ENCODE measurements at regions not wholly inside any gene's neighbourhood (a gene's known extent, or its start where the extent isn't known, plus 50 kb on each side); places are given as distances from the start of the nearest gene placed in this dataset.

- Histone ChIP-seq H3K27me3 (ENCODE audit: insufficient read depth, poor library complexity, severe bottlenecking) (no peaks in the 10 kb centered on the region), H3K4me3 (replicated peaks; ENCODE audit: insufficient read depth, low read length) (no peak overlapping the region), H3K27ac (replicated peaks) (no peak overlapping the region)
- TF ChIP-seq POLR2AphosphoS5 (IDR thresholded peaks at IDR 0.05; ENCODE audit: low read depth) = no peak
- DNase-seq (ENCODE audit: low read depth in 1 of 2, low spot score in 1 of 2) = no peak
Measured at GRCh38 chr2:236344446-236344845, 80.2 kb upstream of the ASB18 start.

- H3K4me3 ChIP-seq (replicated peaks; ENCODE audit: insufficient read depth, low read length) = no peak overlapping the region
- no peak for TF ChIP-seq SPI1 (IDR thresholded peaks at IDR 0.05; ENCODE audit: borderline replicate concordance, low read depth)
- TF ChIP-seq, protein P1, sequence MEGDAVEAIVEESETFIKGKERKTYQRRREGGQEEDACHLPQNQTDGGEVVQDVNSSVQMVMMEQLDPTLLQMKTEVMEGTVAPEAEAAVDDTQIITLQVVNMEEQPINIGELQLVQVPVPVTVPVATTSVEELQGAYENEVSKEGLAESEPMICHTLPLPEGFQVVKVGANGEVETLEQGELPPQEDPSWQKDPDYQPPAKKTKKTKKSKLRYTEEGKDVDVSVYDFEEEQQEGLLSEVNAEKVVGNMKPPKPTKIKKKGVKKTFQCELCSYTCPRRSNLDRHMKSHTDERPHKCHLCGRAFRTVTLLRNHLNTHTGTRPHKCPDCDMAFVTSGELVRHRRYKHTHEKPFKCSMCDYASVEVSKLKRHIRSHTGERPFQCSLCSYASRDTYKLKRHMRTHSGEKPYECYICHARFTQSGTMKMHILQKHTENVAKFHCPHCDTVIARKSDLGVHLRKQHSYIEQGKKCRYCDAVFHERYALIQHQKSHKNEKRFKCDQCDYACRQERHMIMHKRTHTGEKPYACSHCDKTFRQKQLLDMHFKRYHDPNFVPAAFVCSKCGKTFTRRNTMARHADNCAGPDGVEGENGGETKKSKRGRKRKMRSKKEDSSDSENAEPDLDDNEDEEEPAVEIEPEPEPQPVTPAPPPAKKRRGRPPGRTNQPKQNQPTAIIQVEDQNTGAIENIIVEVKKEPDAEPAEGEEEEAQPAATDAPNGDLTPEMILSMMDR (IDR thresholded peaks at IDR 0.05; ENCODE audit: insufficient read depth, low read length) = no peak
- TF ChIP-seq REST (IDR thresholded peaks at IDR 0.05; ENCODE audit: insufficient replicate concordance, low read depth) = no peak
- TF ChIP-seq POLR2AphosphoS5 (IDR thresholded peaks at IDR 0.05; ENCODE audit: low read depth) = no peak
- TF ChIP-seq GABPA (IDR thresholded peaks at IDR 0.05; ENCODE audit: low read depth) = no peak
Measured at GRCh38 chr2:236345081-236345714, 81.0 kb upstream of the ASB18 start.

DNA sequence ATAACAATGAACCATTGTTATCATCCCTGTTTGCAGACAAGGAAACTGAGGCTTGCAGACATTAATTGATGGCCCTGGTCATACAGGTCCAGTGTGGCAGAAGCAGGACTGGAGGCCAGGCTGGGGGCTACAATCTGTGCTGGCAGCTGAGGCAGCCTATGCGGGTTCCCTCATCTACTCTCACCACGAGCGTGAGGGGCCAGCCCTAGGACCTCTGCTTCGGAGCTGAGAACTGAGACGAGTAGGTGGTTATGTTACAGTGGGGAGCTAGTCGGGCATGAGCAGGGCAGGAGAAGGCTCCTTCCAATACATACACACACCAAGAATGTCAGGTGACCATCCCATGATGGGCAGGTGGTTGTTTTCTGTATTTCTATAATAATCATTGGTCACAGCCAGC, 82.2 kb upstream of the ASB18 start:
- H3K27me3 ChIP-seq (ENCODE audit: insufficient read depth, poor library complexity, severe bottlenecking) = no peaks in the 10 kb centered on the region
- DNase-seq (ENCODE audit: low read depth in 1 of 2, low spot score in 1 of 2) = no peak
- H3K4me3 ChIP-seq (replicated peaks; ENCODE audit: insufficient read depth, low read length) = no peak overlapping the region
- TF ChIP-seq GABPA (IDR thresholded peaks at IDR 0.05; ENCODE audit: low read depth) = no peak
- TF ChIP-seq REST (IDR thresholded peaks at IDR 0.05; ENCODE audit: insufficient replicate concordance, low read depth) = no peak
- TF ChIP-seq, protein P1 (IDR thresholded peaks at IDR 0.05; ENCODE audit: insufficient read depth, low read length) = no peak
- TF ChIP-seq POLR2AphosphoS5 (IDR thresholded peaks at IDR 0.05; ENCODE audit: low read depth) = no peak
- TF ChIP-seq SPI1 (IDR thresholded peaks at IDR 0.05; ENCODE audit: borderline replicate concordance, low read depth) = no peak
- no peak overlapping the region for H3K27ac ChIP-seq (replicated peaks)

More at GRCh38 chr2:236345081-236345714, 81.0 kb upstream of the ASB18 start:
- Histone ChIP-seq H3K27ac (replicated peaks) (no peak overlapping the region), H3K27me3 (ENCODE audit: insufficient read depth, poor library complexity, severe bottlenecking) (no peaks in the 10 kb centered on the region)
- no peak for DNase-seq (ENCODE audit: low read depth in 1 of 2, low spot score in 1 of 2)

- Histone ChIP-seq H3K27ac (replicated peaks) (no peak overlapping the region), H3K27me3 (ENCODE audit: insufficient read depth, poor library complexity, severe bottlenecking) (no peaks in the 10 kb centered on the region), H3K4me3 (replicated peaks; ENCODE audit: insufficient read depth, low read length) (no peak overlapping the region)
- TF ChIP-seq REST (IDR thresholded peaks at IDR 0.05; ENCODE audit: insufficient replicate concordance, low read depth) (no peak), GABPA (IDR thresholded peaks at IDR 0.05; ENCODE audit: low read depth) (no peak), SPI1 (IDR thresholded peaks at IDR 0.05; ENCODE audit: borderline replicate concordance, low read depth) (no peak), POLR2AphosphoS5 (IDR thresholded peaks at IDR 0.05; ENCODE audit: low read depth) (no peak)
- TF ChIP-seq, protein P1 (IDR thresholded peaks at IDR 0.05; ENCODE audit: insufficient read depth, low read length) = no peak
- DNase-seq (ENCODE audit: low read depth in 1 of 2, low spot score in 1 of 2) = no peak
Measured at GRCh38 chr2:236348279-236348678, 84.1 kb upstream of the ASB18 start.

Data from HL-60 (cell line).